GM18867 (cell line): ENCODE measurements at regions not wholly inside any gene's neighbourhood (a gene's known extent, or its start where the extent isn't known, plus 50 kb on each side); places are given as distances from the start of the nearest gene placed in this dataset.
"Not testable (repeated sequence)": the region's sequence is repeated elsewhere in the genome, so short reads cannot be mapped to it uniquely, and the experiment has no call there.

ENCODE experiments used
- ATAC-seq: cut with Tn5 transposase; IDR thresholded peaks from one replicate; pipeline ENCODE4 v1.9.1; 2021; ENCODE audit warnings: mild to moderate bottlenecking, moderate library complexity; ENCODE audit not compliant: unreplicated experiment

- no peak for ATAC-seq
Measured at GRCh38 chr16:59168461-59169114, 434.5 kb upstream of the GOT2 start.

DNA sequence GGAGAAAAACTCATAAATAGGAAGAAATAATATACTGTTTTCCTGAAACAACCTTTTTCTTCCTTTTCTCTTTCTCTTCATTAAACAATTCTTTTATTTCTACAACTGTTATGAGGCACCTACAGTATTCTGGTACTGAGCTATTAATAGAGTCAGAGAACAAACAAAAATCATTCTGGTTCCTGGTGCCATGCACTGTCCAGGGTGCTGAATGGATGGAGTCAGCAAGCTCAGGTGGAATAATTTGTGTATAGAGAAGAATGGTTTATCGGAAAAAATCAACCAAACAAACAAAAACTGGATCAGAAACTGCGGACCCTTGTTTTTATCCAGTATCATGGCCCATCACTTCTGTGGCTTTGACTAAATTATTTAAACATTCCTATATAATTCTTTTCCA lies 430.3 kb upstream of the GOT2 start:
- no peak for ATAC-seq

DNA sequence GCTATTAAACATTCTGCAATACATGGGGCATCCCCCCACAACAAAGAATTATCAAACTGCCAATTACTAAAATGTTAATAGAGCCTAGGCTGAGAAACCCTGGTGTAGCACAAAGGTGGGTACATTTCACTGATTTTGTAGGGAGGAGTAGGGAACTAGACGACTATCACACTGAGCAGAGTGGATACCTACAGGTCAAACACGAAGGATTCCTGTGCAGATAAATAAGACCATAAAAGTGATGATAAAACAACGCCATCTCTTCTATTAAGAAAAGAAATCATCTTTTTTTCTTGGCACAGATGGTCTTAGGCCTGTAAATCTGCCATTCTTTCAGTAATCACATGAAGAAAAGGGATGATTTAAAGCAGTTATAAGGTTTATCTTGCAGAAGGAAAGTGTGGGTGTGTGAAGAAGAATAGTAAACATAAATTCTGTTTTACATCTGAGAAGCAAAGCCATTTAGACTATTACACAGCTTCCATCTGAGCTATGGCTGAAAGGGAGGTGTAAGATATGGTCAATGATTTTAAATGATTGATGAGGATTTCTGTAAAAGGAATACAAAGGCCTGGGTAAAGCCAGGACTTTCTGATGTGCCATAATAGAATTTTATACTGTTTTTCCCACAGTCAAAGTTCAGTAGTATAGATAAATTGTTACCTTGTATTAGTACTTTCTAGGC lies 429.4 kb upstream of the GOT2 start:
- no peak for ATAC-seq

- ATAC-seq: no peak
Measured at GRCh38 chr16:59161679-59162078, 427.6 kb upstream of the GOT2 start.

DNA sequence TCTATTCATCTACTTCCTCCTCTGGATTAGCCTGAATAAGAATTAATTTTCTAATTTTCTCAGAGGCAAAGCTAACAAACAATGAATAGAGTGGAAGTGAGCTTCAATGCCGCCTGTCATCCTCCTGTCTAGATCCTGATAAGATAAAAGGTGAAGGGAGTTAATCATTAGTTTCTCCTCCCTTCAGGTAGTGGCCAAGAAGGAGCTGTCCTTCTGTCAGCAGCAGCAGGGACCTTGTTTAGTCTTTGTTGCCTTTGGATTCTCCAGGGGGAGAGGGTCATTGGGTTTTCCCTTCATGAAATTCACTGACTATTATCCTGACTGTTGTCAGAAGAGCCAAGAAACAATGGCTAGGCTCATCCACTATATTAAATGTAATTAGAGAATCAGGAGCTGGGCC lies 420.2 kb upstream of the GOT2 start:
- no peak for ATAC-seq

GRCh38 chr16:59148769-59149155 lies 414.6 kb upstream of the GOT2 start:
- ATAC-seq: no peak

GRCh38 chr16:59148056-59148768 lies 414.1 kb upstream of the GOT2 start:
- no peak for ATAC-seq

- ATAC-seq: no peak
Measured at GRCh38 chr16:59146140-59146539, 412.0 kb upstream of the GOT2 start.

DNA sequence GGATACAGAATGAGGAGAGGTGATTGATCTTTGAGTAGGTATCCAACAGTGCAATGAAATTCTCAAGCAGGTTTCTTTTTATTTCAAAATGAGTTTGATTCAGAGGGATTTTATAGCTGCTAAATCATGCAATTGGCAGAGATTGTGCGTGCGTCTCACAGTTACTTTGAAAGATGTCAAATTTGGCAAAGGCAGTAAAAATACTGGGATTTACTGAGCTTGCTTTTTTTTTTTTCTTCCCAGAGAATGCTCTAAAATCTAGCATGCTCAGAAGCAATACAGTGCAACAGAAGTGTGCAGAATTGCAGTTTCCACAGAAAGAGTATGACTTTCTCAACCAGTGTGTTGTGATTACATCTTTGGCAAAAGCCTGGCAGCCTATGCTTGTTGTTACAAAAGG lies 410.7 kb upstream of the GOT2 start:
- no peak for ATAC-seq

DNA sequence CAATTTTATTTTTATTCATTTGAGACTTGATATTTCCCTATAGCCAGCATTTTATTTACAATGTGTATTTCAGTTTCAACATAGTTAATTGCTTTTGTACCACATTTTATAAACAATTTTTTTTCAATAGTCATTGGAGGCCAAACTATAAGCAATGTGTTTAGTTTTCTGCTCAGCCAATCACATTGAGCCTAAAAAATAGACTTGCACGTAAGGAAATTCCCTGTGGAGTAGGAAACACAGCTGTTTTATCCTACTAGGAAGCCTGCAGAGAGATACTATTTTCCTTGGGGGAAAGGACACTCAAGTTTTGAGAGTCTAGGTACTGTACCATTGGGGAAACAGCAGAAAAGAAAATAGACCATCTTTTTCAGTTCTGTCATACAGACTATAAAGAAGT lies 410.2 kb upstream of the GOT2 start:
- no peak for ATAC-seq

DNA sequence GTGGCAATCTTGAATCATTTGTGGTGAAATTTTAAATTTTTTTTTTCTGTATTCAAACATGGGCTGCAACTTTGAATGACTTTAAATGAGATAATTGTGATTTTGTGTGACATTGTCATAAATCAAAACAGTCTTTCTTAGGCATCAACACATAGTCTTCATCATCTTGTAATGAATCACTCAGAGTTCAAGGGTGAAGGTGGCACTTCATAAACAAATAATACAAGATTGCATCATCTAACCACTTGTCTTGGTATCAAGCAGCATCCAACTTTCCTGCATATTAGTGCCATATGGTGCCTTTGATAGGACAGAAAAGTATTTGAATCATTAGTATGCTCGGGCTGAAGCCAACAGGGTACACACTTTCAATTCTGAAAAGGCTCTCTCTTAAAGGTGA lies 392.4 kb upstream of the GOT2 start:
- ATAC-seq: no peak

DNA sequence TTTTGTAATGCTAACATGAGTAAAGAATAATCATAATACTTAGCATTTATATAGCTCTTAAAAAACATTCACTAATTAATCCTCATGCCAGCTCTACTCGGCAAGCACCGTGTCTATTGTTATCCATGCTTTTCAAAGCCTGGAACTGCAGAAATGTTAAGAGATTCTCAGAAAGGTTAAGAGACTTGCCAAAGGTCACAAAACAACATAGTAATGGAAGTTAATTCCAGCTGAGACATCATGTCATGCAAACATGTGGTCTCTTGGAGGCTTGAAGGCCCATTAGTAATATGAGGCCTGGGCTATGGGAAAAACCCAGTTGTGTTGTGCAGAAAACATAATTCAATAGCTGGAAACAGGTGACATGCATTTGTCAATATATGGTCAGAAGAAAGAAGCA lies 389.9 kb upstream of the GOT2 start:
- no peak for ATAC-seq

DNA sequence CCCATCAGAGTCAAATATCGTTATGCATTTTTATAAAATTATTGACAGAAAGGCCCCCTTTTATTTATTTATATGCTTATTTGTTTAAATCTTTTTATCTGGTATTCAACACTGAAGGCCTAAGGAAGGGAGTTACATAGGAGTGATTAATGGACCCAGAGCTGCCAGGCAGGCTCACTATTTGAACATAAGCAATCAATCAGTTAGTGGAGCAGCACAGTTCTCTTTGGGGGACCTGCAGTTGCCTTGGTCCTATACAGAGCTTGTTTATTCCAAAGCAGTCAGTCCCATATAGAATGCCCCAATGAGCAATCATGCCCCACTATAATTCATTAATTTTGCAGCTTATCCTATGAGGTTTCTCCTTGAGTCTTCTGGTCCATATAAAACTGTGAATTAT lies 389.4 kb upstream of the GOT2 start:
- ATAC-seq: no peak

GRCh38 chr16:59122262-59122537 lies 388.1 kb upstream of the GOT2 start:
- no peak for ATAC-seq

DNA sequence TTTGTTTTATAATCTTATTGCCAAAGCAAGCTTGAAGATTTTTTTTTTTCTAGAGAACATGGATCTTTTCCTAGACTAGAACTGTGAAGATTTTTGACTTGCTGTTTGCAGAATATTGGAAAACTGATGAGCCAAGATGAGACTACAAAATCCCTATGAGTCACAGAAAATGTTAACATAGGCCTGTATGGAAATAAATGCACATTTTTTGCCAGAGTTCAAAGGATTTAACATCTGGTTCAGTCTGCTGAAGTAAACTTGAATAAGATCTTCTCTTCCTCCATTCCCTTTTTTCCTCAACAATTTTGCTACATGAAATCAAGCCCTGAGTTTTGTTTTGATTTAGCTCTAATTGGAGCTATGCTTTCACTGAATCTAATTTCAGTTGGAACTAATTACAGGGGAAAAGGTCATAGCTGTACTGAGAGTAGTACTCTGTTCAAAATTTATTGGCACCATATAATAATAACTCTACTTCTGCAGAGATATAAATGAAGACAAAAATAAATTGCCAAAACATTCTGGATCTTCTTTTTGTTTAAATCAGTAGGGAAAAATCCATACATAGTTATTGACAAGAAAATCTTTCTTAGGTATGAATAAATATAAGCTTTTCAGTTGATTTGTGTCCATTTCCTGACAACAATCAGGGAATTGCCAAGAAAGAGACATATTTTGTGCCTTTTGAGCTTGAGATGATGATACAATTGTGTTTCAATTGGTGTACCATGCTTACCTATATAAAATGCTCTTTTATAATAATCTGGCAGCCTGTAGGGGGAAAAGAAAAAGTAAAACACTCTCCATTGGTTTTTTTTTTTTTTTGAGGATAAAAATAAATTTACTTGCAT lies 387.5 kb upstream of the GOT2 start:
- no peak for ATAC-seq

- ATAC-seq: no peak
Measured at GRCh38 chr16:59116744-59117143, 382.6 kb upstream of the GOT2 start.

- no peak for ATAC-seq
Measured at GRCh38 chr16:59114790-59115189, 380.7 kb upstream of the GOT2 start.

DNA sequence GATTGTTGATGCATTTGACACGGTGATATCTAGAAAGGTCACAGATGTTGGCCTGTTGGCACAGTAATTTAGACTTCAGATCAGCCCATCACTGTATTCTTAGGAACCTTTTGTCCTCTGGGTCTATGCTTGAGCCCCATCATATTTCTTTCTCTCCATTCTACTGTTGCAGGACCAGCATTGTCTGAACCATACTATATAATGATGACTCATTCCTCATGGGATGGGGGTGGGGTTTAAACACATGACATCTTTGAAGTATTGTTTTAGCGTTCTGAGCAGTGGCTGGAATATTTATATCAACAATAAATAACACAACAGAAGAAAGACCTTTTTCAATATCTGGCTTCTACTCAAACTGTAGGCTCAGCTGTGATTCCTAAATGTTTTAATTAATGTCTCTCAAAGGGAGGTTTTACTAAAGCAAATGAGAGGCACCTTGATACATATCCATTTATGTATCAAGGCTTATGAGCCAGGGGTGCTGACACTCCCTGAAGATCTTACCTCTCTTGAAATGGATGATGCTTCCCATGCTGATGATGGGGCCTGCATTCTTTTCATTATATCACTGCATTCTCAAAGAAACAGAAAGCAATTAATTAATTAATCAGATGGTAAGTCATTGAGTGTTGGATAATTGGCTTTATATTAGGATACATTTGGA lies 379.0 kb upstream of the GOT2 start:
- ATAC-seq: no peak

- ATAC-seq: no peak
Measured at GRCh38 chr16:59111280-59111679, 377.2 kb upstream of the GOT2 start.

DNA sequence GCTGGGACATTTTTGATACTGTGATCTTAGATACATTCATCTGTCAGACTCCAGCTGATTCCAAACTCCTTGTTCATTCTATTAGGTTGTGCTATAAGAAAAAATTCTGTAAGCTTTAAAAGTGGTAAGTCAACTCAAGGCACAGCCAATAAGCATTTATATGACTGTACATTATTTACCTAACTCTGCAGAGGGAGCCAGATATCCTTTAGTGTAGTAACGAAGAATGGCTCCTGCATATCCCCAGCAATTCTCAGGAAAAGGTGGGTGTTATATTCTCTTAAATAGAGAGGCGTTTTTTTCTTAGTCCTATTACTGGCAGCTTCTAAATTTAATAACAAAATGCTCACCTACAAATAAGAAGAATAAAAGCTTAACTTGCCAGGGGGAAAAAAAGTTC lies 374.3 kb upstream of the GOT2 start:
- ATAC-seq: no peak

DNA sequence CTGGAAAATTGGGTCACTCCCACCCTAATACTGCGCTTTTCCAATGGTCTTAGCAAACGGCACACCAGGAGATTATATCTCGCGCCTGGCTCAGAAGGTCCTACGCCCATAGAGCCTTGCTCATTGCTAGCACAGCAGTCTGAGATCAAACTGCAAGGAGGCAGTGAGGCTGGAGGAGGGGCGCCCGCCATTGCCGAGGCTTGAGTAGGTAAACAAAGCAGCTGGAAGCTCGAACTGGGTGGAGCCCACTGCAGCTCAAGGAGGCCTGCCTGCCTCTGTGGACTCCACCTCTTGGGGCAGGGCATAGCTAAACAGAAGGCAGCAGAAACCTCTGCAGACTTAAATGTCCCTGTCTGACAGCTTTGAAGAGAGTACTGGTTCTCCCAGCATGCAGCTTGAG lies 362.6 kb upstream of the GOT2 start:
- not testable (repeated sequence) for ATAC-seq
